Lower leg skin (tissue), 3 donors: ENCODE measurements at regions not wholly inside any gene's neighbourhood (a gene's known extent, or its start where the extent isn't known, plus 50 kb on each side); places are given as distances from the start of the nearest gene placed in this dataset.

ENCODE experiments used
- CTCF ChIP-seq, 3 donors: fragments of 450-650 bp; IDR thresholded peaks; one replicate each; pipeline ENCODE4 v1.5.1; 2016; ENCODE audit warnings: antibody characterized with exemption in 3 of 3, mild to moderate bottlenecking in 3 of 3, moderate library complexity in 2 of 3
- POLR2A ChIP-seq, 2 donors: fragments of 450-650 bp; IDR thresholded peaks; one replicate each; pipeline ENCODE4 v1.6.1; 2016 to 2017; ENCODE audit warnings: antibody characterized with exemption in 2 of 2, mild to moderate bottlenecking in 1 of 2, moderate library complexity in 1 of 2

GRCh38 chr5:162886717-162887116, 550.7 kb upstream of the CCNG1 start:
- no peak for TF ChIP-seq CTCF (IDR thresholded peaks at IDR 0.05)
- no peak for TF ChIP-seq POLR2A (IDR thresholded peaks at IDR 0.05)
